ENCODE measurements at regions not wholly inside any gene's neighbourhood (a gene's known extent, or its start where the extent isn't known, plus 50 kb on each side); places are given as distances from the start of the nearest gene placed in this dataset.

DNA sequence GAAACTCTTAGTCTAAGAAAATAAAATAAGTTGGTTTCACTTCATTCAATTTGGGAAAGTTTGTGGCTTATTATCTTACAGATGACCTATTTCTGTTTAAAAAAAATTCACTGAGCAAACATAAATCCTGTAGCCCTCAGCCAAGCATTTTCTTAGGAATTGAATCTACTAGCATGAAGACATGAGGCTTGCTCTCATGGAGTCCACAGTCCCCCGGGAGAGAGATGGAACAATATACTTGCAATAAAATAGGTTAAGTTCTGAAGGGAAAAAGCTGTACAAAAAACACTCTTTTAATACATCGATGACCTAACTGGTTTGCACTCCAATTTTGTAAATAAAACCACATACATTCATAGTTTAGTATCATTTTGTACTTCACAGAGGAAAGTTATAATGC, 642.6 kb upstream of the FAM241A start:
- H3K36me3 Mint-ChIP-seq (ENCODE audit: low read depth, unreplicated experiment): no peaks in the 10 kb centered on the region
- no peak overlapping the region for H3K27ac Mint-ChIP-seq (ENCODE audit: unreplicated experiment)
- H3K4me1 Mint-ChIP-seq (ENCODE audit: unreplicated experiment): no peaks in the 10 kb centered on the region
- no peaks in the 10 kb centered on the region for H3K27me3 Mint-ChIP-seq (ENCODE audit: unreplicated experiment)
- no peak overlapping the region for H3K4me3 Mint-ChIP-seq (ENCODE audit: unreplicated experiment)
- DNase-seq (ENCODE audit: low spot score): no peak
- H3K9me3 Mint-ChIP-seq (ENCODE audit: unreplicated experiment): no peaks in the 10 kb centered on the region
- TF ChIP-seq, protein P1, sequence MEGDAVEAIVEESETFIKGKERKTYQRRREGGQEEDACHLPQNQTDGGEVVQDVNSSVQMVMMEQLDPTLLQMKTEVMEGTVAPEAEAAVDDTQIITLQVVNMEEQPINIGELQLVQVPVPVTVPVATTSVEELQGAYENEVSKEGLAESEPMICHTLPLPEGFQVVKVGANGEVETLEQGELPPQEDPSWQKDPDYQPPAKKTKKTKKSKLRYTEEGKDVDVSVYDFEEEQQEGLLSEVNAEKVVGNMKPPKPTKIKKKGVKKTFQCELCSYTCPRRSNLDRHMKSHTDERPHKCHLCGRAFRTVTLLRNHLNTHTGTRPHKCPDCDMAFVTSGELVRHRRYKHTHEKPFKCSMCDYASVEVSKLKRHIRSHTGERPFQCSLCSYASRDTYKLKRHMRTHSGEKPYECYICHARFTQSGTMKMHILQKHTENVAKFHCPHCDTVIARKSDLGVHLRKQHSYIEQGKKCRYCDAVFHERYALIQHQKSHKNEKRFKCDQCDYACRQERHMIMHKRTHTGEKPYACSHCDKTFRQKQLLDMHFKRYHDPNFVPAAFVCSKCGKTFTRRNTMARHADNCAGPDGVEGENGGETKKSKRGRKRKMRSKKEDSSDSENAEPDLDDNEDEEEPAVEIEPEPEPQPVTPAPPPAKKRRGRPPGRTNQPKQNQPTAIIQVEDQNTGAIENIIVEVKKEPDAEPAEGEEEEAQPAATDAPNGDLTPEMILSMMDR (IDR thresholded peaks at IDR 0.05; ENCODE audit: unreplicated experiment): no peak

DNA sequence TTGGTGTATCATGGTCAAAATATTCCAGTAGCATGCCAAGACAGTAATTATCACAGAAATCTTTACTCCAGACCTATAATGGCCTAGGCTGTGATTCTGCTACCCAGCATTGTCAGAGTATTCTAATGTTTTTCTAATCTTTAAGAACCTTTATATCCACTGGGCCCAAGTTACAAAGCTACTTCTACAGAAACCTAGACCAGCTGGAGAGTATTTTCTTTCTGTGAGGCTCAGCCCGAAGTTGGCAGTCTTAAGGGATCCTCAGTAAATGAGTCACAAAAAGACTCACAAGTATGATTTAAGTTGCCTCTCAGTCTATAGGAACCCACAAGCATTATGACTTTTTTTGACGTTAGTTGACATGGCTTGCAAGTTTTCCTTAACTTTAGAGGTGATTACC, 638.5 kb upstream of the FAM241A start:
- Mint-ChIP-seq H3K4me3 (ENCODE audit: unreplicated experiment) (no peak overlapping the region), H3K36me3 (ENCODE audit: low read depth, unreplicated experiment) (no peaks in the 10 kb centered on the region), H3K27me3 (ENCODE audit: unreplicated experiment) (no peaks in the 10 kb centered on the region), H3K9me3 (ENCODE audit: unreplicated experiment) (no peaks in the 10 kb centered on the region), H3K27ac (ENCODE audit: unreplicated experiment) (no peak overlapping the region), H3K4me1 (ENCODE audit: unreplicated experiment) (no peaks in the 10 kb centered on the region)
- DNase-seq (ENCODE audit: low spot score): no peak
- TF ChIP-seq, protein P1 (IDR thresholded peaks at IDR 0.05; ENCODE audit: unreplicated experiment): no peak

DNA sequence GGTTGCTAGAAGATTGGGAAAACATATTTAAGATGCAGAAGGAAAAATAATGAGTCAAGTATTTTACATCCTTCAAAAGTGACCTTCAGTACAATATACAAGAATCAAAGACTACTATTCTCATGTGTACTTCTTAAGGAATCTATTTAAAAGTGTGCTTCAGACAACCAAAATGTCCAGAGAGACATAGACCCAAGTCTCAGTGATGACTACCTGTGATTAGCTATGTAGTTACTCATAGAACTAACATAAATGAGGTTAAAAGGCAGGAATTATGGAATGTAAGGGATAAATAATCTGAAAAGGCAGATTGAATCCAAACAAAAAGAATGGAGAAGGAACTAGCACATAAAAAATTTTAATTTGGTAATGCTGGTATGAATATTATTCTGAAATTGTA, 634.7 kb upstream of the FAM241A start:
- Mint-ChIP-seq H3K27ac (ENCODE audit: unreplicated experiment) (no peak overlapping the region), H3K36me3 (ENCODE audit: low read depth, unreplicated experiment) (no peaks in the 10 kb centered on the region), H3K9me3 (ENCODE audit: unreplicated experiment) (no peaks in the 10 kb centered on the region), H3K27me3 (ENCODE audit: unreplicated experiment) (no peaks in the 10 kb centered on the region), H3K4me1 (ENCODE audit: unreplicated experiment) (no peaks in the 10 kb centered on the region), H3K4me3 (ENCODE audit: unreplicated experiment) (no peak overlapping the region)
- TF ChIP-seq, protein P1 (IDR thresholded peaks at IDR 0.05; ENCODE audit: unreplicated experiment): no peak
- no peak for DNase-seq (ENCODE audit: low spot score)

DNA sequence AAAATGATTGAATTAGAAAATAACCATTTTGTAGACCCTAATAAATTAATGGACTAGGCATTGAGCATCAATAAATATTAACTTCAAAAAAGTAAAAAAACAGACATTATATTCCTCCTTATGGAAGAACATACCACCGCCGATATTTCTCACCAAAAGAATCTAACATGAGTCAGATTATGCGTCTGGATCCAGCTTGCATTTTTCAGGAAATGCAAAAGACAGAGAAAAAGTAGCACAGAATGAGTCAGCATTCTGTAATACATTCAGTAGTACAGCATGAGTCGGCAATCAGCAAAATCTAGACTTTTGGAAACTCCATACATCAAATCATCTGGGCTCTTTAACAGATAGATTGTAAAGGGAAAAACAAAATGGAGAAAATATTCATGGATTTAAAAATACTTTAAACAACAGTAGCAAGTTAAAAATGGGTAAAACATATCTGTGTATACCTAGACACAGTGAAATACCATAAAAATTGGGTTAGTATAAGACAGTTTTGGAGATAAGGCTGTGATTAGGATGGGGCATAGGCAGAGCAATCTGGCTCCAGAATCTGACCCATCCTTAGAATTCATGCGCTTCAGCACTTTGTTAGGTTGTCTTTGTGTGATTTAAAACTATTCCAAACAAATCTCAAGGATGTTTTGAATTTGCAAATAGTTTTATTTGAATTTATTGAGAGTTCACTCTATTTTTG, 633.0 kb upstream of the FAM241A start:
- no peak for DNase-seq (ENCODE audit: low spot score)
- no peaks in the 10 kb centered on the region for H3K4me1 Mint-ChIP-seq (ENCODE audit: unreplicated experiment)
- no peak overlapping the region for H3K4me3 Mint-ChIP-seq (ENCODE audit: unreplicated experiment)
- H3K36me3 Mint-ChIP-seq (ENCODE audit: low read depth, unreplicated experiment): no peaks in the 10 kb centered on the region
- TF ChIP-seq, protein P1 (IDR thresholded peaks at IDR 0.05; ENCODE audit: unreplicated experiment): no peak
- no peaks in the 10 kb centered on the region for H3K27me3 Mint-ChIP-seq (ENCODE audit: unreplicated experiment)
- H3K27ac Mint-ChIP-seq (ENCODE audit: unreplicated experiment): no peak overlapping the region
- H3K9me3 Mint-ChIP-seq (ENCODE audit: unreplicated experiment): no peaks in the 10 kb centered on the region

DNA sequence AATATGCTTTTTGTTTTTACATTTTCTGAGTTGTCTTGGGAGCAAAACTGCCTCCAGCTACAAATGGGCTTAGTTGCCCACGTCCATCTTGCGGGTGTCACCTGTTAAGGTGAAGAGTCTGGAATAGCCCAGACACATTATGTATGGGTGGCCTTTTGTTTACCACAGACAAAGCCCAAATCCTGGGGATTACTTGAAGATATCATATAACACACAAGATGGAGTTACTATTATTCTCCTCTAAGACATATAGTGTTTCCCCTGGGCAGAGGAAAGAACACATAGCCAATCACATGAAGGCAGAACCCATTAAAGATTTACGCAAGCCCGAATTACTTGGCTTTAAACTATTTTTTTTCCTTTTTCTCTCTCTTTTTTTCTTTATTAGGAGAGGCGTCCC, 625.6 kb upstream of the FAM241A start:
- no peaks in the 10 kb centered on the region for H3K27me3 Mint-ChIP-seq (ENCODE audit: unreplicated experiment)
- no peak overlapping the region for H3K27ac Mint-ChIP-seq (ENCODE audit: unreplicated experiment)
- no peaks in the 10 kb centered on the region for H3K9me3 Mint-ChIP-seq (ENCODE audit: unreplicated experiment)
- H3K36me3 Mint-ChIP-seq (ENCODE audit: low read depth, unreplicated experiment): no peaks in the 10 kb centered on the region
- DNase-seq (ENCODE audit: low spot score): no peak
- H3K4me3 Mint-ChIP-seq (ENCODE audit: unreplicated experiment): no peak overlapping the region
- TF ChIP-seq, protein P1 (IDR thresholded peaks at IDR 0.05; ENCODE audit: unreplicated experiment): no peak
- no peaks in the 10 kb centered on the region for H3K4me1 Mint-ChIP-seq (ENCODE audit: unreplicated experiment)
